ENCODE measurements at regions not wholly inside any gene's neighbourhood (a gene's known extent, or its start where the extent isn't known, plus 50 kb on each side); places are given as distances from the start of the nearest gene placed in this dataset.

DNA sequence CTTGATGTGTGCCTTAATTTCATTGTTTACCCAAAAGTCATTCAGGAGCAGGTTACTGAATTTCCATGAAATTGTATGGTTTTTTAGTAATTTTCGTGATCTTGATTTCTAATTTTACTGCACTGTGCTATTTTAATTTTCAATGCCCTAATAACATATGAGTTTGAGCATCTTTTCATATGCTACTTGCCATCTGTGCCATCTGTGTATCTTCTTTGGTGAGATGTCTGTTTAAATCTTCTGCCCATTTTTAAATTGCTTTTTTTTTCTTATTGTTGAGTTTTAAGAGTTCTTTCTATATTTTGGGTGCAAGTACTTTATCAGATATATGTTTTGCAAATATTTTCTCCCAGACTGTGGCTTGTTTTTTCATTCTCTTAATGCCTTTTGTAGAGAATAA lies 165.9 kb downstream of the ST6GAL2 start:
- no peak for DNase-seq

DNA sequence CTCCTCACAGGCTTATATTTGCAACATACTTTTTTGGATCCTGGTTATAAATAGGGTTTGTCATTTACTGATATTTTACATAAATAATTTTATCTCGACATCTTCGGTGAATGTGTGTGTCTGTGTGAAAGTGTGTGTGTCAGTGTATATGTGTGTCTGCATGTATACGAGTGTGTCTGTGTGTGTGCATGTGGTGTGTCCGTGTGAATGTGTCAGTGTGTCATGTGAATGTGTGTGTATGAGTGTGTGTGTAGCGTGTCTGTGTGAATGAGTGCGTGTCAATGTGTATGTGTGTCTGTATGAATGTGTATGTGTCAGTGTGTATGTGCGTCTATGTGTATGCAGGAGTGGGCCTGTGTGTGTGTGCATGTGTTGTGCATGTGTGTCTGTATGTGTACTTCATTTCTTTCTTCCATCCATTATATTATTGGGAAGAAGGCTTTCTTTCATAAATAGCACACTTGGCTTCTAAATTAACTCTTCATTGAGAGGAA lies 161.6 kb downstream of the ST6GAL2 start:
- no peak for DNase-seq

DNA sequence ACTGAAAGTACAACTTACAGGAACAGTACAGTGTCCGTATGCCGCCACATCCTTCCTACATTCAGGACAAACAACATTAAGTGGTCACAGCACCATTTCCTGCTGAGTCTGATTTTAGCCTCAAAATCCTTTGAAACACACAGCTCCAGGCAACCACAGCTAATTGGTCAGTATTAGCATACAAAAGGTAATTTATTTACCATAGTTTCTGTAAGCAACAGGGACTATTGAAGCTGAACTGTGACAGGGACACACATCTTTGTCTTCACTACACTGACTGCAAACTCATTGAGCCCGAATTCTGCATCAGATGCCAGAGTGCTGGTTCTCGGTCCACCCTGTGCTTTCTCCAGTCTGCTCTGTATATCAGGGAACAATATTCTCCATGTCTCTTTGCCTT lies 151.8 kb downstream of the ST6GAL2 start:
- no peak for DNase-seq

DNA sequence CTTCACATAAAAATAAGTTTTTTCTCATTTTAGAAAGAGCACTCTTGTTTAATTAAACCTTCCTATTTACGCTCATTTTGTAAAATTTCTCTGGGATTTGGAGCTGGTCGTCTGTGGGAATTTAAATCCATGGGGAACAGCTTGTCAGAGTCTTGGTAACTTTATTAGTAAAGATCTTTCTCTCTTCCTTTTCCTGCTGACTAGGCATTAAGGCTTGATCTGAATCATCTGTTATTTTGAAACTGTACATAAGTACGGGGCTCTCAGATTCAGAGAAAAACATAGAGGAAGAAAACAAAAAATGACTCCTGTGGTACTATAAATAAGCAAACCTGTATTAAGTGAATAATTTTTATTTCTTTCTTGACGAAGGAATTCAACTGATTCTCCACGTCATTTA lies 150.2 kb downstream of the ST6GAL2 start:
- DNase-seq = no peak

DNA sequence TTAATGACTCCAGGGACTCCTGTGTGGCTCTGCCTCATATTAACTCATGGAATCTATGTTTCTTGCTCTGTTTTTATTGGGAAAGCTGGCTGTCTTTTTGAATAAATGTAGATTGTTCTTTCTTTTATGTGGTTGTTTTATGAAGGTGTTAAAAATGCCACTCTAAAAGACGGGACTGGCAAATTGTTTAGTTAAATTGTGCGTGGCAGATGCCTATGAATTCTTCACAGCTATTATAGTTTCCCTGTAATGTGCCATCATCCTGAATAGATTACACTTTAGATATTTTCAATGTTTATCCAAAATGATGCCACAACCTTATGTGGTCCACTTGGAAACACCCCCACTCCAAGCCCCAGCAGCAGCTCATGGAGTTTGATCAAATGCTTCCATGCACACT lies 149.7 kb downstream of the ST6GAL2 start:
- DNase-seq = no peak

DNA sequence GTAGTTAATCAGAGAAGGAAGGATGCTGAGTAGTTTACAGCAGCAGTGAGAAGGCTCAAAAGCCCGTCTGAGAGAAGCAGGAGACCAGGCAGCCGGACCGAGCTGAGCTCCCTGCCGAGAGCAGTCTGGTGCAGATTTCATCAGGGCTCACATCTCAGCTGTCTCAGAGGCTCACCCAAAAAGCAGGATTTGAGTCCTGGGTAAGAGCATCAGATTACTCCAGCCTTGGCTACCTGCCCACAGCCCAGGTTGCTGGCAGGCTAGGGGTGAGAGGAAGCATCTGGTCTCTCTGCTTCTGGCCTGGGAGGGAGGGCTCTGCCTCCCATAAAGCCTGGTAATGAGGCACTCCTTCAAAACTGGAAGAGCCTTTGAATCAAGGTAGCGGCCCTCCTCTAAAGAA lies 140.5 kb downstream of the ST6GAL2 start:
- DNase-seq = no peak

DNA sequence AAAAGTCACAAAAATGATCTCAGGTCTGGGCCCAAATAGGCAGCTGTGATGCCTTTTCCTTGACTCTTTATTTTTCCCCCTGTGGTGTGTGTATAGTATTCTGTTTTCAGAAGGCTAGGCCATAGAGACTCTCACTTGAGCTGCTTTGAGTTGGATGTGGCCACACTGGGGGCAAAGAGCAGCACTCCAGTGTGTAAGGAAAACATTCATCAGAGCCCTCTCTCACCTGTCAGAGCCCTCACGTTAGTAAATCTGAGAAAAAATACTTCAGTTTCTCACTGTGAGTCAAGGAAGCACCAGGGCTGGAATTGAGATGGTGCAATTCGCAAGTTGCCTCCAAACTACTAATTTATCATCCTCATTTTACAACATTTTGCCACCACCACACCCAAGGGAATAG lies 136.1 kb downstream of the ST6GAL2 start:
- no peak for DNase-seq

Measured in inflammatory macrophage (primary cell).